Adrenal gland (tissue), 5 donors: ENCODE measurements at regions not wholly inside any gene's neighbourhood (a gene's known extent, or its start where the extent isn't known, plus 50 kb on each side); places are given as distances from the start of the nearest gene placed in this dataset.

Source experiments
- POLR2A ChIP-seq, 2 donors: fragments of 450-650 bp; IDR thresholded peaks; one replicate each; pipeline ENCODE4 v1.6.1; 2017; ENCODE audit warnings: antibody characterized with exemption in 2 of 2, mild to moderate bottlenecking in 2 of 2, moderate library complexity in 1 of 2
- TF ChIP-seq, protein P1 (sequence below), 6 experiments: fragments of 450-650 bp in 4 of 6; fragments of 200-600 bp in 2 of 6; sonication (generic) in 1 of 6; IDR thresholded peaks; 1 replicate in 5 of 6; 2 replicates in 1 of 6; pipeline versions ENCODE4 v1.5.1 to v1.8.0; 2016 to 2021; ENCODE audit warnings: antibody characterized with exemption in 6 of 6, mild to moderate bottlenecking in 2 of 6, moderate library complexity in 1 of 6
- donor health status: DM: no; HTN: no; CAD: no.

DNA sequence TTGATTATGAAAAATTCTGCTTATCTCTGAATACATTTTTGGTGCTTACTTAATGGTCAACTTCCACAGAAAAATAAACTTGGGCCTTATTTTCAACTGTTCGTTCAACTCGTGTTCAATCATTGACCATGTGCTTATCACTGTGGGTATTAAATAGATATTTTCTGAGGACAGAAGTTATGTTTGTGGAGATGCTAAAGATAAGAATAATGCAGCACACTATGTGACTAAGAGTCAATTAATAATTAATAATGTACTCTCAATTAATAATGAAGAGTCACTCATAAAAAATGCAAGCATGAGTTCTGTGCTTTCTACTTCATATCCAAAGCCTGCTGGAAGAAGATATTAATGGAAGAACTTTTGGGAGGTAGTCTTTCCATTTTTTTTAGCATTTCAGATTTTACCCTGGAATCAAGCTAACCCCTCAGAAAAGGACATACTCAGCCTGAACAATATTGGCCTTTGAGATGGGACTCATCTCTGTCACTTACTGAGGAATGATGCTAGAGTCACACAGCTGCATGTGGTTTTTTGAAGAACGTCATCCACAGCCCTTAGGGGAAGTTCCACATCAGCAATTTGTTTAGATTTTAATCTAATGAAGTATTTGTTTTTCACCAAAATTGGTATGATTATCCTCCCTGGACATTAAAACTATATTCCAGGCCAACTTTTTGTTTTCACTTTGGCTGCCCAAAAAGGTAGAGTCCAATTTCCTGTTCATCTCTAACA, 191.9 kb upstream of the CRIM1 start:
- TF ChIP-seq POLR2A (IDR thresholded peaks at IDR 0.05): no peak
- TF ChIP-seq, protein P1, sequence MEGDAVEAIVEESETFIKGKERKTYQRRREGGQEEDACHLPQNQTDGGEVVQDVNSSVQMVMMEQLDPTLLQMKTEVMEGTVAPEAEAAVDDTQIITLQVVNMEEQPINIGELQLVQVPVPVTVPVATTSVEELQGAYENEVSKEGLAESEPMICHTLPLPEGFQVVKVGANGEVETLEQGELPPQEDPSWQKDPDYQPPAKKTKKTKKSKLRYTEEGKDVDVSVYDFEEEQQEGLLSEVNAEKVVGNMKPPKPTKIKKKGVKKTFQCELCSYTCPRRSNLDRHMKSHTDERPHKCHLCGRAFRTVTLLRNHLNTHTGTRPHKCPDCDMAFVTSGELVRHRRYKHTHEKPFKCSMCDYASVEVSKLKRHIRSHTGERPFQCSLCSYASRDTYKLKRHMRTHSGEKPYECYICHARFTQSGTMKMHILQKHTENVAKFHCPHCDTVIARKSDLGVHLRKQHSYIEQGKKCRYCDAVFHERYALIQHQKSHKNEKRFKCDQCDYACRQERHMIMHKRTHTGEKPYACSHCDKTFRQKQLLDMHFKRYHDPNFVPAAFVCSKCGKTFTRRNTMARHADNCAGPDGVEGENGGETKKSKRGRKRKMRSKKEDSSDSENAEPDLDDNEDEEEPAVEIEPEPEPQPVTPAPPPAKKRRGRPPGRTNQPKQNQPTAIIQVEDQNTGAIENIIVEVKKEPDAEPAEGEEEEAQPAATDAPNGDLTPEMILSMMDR (IDR thresholded peaks at IDR 0.05): no peak
